Coronary artery (tissue), 2 donors: ENCODE measurements at regions not wholly inside any gene's neighbourhood (a gene's known extent, or its start where the extent isn't known, plus 50 kb on each side); places are given as distances from the start of the nearest gene placed in this dataset.

Experiments
- DNase-seq: peaks from one replicate; pipeline ENCODE4 v3.0.0-alpha.2; 2017; ENCODE audit warnings: low spot score
- H3K27ac ChIP-seq, 2 donors: fragments of 200-600 bp; sonication (generic); one replicate each; pipeline ENCODE4 v1.5.1; 2016 to 2019
- H3K4me3 ChIP-seq: fragments of 200-600 bp; sonication (generic); 2 replicates; pipeline ENCODE4 v1.5.1; 2016; ENCODE audit warnings: mild to moderate bottlenecking, moderate library complexity
- CTCF ChIP-seq: fragments of 200-600 bp; sonication (generic); IDR thresholded peaks from one replicate; pipeline ENCODE4 v1.5.1; 2019; ENCODE audit warnings: antibody characterized with exemption

GRCh38 chr13:21797736-21798135 lies 126.9 kb downstream of the FGF9 start:
- Histone ChIP-seq H3K4me3 (no peak overlapping the region), H3K27ac (no peak overlapping the region)
- DNase-seq, result no peak
- no peak for TF ChIP-seq CTCF

GRCh38 chr13:21798181-21798580 lies 127.3 kb downstream of the FGF9 start:
- no peak overlapping the region for H3K4me3 ChIP-seq
- DNase-seq, result no peak
- no peak for TF ChIP-seq CTCF
- H3K27ac ChIP-seq, result no peak overlapping the region

- DNase-seq, result no peak
- no peak overlapping the region for H3K4me3 ChIP-seq
- no peak for TF ChIP-seq CTCF
- no peak overlapping the region for H3K27ac ChIP-seq
Observed at GRCh38 chr13:21799671-21800070, 128.8 kb downstream of the FGF9 start.

DNA sequence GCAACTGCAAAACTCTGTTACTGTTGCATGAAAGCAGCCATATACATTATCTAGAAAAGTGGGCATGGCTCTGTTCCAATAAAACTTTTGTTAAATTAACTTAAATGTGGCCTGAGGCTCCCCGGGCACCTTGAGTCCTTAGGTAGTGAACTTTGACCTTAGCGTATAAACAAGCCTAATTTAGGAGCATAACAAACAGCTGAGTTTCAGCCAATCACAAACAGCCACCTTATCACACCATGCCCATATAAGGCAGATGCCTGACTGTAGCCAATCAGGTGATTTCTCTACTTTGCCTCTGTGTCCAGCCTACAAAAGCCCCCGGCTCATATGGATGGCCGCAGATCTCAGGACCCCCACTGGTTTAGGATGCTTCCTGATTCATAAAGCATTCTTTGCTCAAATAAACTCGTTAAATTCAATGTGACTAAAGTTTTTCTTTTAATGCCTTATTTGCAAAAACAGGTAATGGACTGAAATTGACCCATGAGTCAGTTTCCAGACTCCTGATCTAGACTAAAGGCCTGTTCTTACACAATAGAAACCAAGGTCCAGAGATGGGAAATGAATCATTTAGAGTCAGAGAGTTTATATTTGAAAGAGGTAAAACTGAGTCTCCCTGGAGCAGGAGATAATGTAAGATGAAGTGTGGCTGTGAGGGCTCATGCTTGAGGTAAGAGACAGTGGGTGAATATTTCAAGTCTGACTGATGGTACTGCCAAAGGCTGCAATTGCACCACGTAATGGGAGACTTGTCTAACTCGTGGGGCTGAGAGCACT lies 130.2 kb downstream of the FGF9 start:
- Histone ChIP-seq H3K4me3 (no peak overlapping the region), H3K27ac (no peak overlapping the region)
- no peak for TF ChIP-seq CTCF
- no peak for DNase-seq

GRCh38 chr13:21805733-21806132 lies 134.9 kb downstream of the FGF9 start:
- H3K27ac ChIP-seq, result no peak overlapping the region
- DNase-seq, result no peak
- H3K4me3 ChIP-seq, result no peak overlapping the region
- no peak for TF ChIP-seq CTCF

- H3K4me3 ChIP-seq, result no peak overlapping the region
- no peak for DNase-seq
- H3K27ac ChIP-seq, result no peak overlapping the region
- no peak for TF ChIP-seq CTCF
Observed at GRCh38 chr13:21812192-21812626, 141.3 kb downstream of the FGF9 start.

- TF ChIP-seq CTCF, result no peak
- Histone ChIP-seq H3K4me3 (no peak overlapping the region), H3K27ac (no peak overlapping the region)
- no peak for DNase-seq
Observed at GRCh38 chr13:21813110-21813509, 142.2 kb downstream of the FGF9 start.
